ENCODE measurements at regions not wholly inside any gene's neighbourhood (a gene's known extent, or its start where the extent isn't known, plus 50 kb on each side); places are given as distances from the start of the nearest gene placed in this dataset.

DNA sequence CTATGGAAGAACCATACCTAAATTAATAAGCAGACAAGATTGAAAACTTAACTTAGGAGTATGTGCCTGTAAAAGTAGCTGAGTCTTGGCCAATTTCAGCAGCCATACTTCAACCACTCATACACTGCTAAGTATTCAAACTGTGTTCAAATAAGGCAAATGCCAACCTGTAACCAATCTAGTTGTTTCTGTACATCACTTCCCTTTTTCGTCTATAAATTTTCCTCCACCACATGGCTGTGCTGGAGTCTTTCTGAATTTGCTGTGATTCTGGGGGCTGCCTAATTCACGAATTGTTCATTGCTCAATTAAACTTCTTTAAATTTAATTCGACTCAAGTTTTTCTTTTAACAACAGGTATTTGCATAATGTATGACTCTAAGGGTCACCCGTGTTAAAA lies 184.4 kb downstream of the PLK2 start:
- TF ChIP-seq CTCF (IDR thresholded peaks at IDR 0.05) (no peak), POLR2A (IDR thresholded peaks at IDR 0.05) (no peak)
